HCT116 (cell line): ENCODE measurements at regions not wholly inside any gene's neighbourhood (a gene's known extent, or its start where the extent isn't known, plus 50 kb on each side); places are given as distances from the start of the nearest gene placed in this dataset.

ENCODE experiments used
- ATAC-seq: fragments of 200-7000 bp; cut with Tn5 transposase; 2 replicates; pipeline ENCODE4 v1.9.1; 2020; ENCODE audit warnings: mild to moderate bottlenecking, moderate library complexity
- BruUV-seq: library from RNA; stranded (reverse); fragments of 400-500 nt; replicated peaks from 2 replicates; lab custom pipeline; 2021; lab: Mats Ljungman, UMichigan
- CTCF ChIA-PET: fragments of 300-600 bp; sonication (Branson Sonifier 250); formaldehyde crosslinking; loops from one replicate; lab custom pipeline; 2021; ENCODE audit warnings: antibody characterized with exemption; lab: Charles Lee
- POLR2A ChIA-PET: fragments of 300-600, 350-600 bp; sonication (Branson Sonifier 250); formaldehyde crosslinking; loops from one replicate; lab custom pipeline; 2021; ENCODE audit warnings: antibody characterized with exemption; lab: Charles Lee
- RAD21 ChIA-PET, 2 experiments: fragments of 300-600 bp; sonication (Branson Sonifier 250); formaldehyde crosslinking; loops; one replicate each; lab custom pipeline; 2023; ENCODE audit warnings: low total read pairs in 2 of 2; ENCODE audit not compliant: uncharacterized antibody in 2 of 2, unreplicated experiment in 2 of 2, low non-redundant PET in 1 of 2; lab: Charles Lee
- DNase-seq: peaks from one replicate; pipeline ENCODE4 v3.0.0-alpha.2; 2010; ENCODE audit warnings: low read depth, low spot score
- H2AFZ ChIP-seq: fragments of 200-600 bp; shearing (Covaris generic), sonication (generic); 2 replicates; pipeline ENCODE4 v1.6.1; 2017; ENCODE audit warnings: low read depth, mixed run types, mixed read lengths, antibody characterized with exemption, low read length; ENCODE audit not compliant: poor library complexity, severe bottlenecking
- H3K27ac ChIP-seq: 2 replicates; pipeline ENCODE4 v1.5.1; 2012; ENCODE audit warnings: low read depth, low read length
- H3K27me3 ChIP-seq: fragments of 200-600 bp; sonication (generic); 2 replicates; pipeline ENCODE4 v1.6.1; 2016; ENCODE audit warnings: mixed run types, low read length, mixed read lengths; ENCODE audit not compliant: insufficient read depth
- H3K36me3 ChIP-seq, 2 experiments: fragments of 200-500 bp in 1 of 2; fragments of 200-600 bp in 1 of 2; sonication (Bioruptor generic) in 1 of 2; sonication (generic) in 1 of 2; 2 replicates each; pipeline versions ENCODE4 v1.5.1 to v1.6.1; 2014 to 2016; ENCODE audit warnings: low read length in 2 of 2, inconsistent platforms in 1 of 2, mixed read lengths in 1 of 2, mixed run types in 1 of 2; ENCODE audit not compliant: insufficient read depth in 2 of 2, control insufficient read depth in 1 of 2
- H3K4me1 ChIP-seq, 2 experiments: fragments of 200-600 bp in 1 of 2; sonication (generic) in 1 of 2; 2 replicates each; pipeline versions ENCODE4 v1.5.1 to v1.6.1; 2012 to 2017; ENCODE audit warnings: low read length in 2 of 2, inconsistent platforms in 1 of 2, mild to moderate bottlenecking in 1 of 2, mixed read lengths in 1 of 2, mixed run types in 1 of 2, moderate library complexity in 1 of 2; ENCODE audit not compliant: insufficient read depth in 2 of 2, control insufficient read depth in 1 of 2
- H3K4me2 ChIP-seq: fragments of 200-600 bp; sonication (generic); 2 replicates; pipeline ENCODE4 v1.6.1; 2017; ENCODE audit warnings: mixed run types, low read length, mixed read lengths
- H3K4me3 ChIP-seq, 2 experiments: fragments of 200-600 bp in 1 of 2; sonication (generic) in 1 of 2; replicated peaks in 1 of 2; 2 replicates each; pipeline ENCODE4 v1.5.1; 2011 to 2016; ENCODE audit warnings: low read length in 2 of 2, control low read depth in 1 of 2, low read depth in 1 of 2, mild to moderate bottlenecking in 1 of 2, mixed read lengths in 1 of 2, mixed run types in 1 of 2
- H3K79me2 ChIP-seq: fragments of 200-600 bp; sonication (generic); 2 replicates; pipeline ENCODE4 v1.6.1; 2017; ENCODE audit warnings: mild to moderate bottlenecking, mixed run types, low read length, moderate library complexity, mixed read lengths; ENCODE audit not compliant: insufficient read depth
- H3K9ac ChIP-seq: fragments of 200-600 bp; sonication (generic); 2 replicates; pipeline ENCODE4 v1.6.1; 2016; ENCODE audit warnings: low read length, mixed read lengths
- H3K9me2 ChIP-seq: fragments of 200-600 bp; sonication (generic), shearing (Covaris generic); 2 replicates; pipeline ENCODE4 v1.6.1; 2017; ENCODE audit warnings: mixed run types, mild to moderate bottlenecking, moderate library complexity; ENCODE audit not compliant: insufficient read depth
- H3K9me3 ChIP-seq, 2 experiments: fragments of 200-500 bp in 1 of 2; fragments of 200-600 bp in 1 of 2; sonication (Bioruptor generic) in 1 of 2; sonication (generic) in 1 of 2; 2 replicates each; pipeline ENCODE4 v1.6.1; 2014 to 2017; ENCODE audit warnings: low read length in 2 of 2, mixed read lengths in 2 of 2, inconsistent platforms in 1 of 2, low read depth in 1 of 2, mild to moderate bottlenecking in 1 of 2, mixed run types in 1 of 2, moderate library complexity in 1 of 2; ENCODE audit not compliant: control insufficient read depth in 1 of 2, insufficient read depth in 1 of 2
- H4K20me1 ChIP-seq: fragments of 200-600 bp; sonication (generic), shearing (Covaris generic); 2 replicates; pipeline ENCODE4 v1.6.1; 2017; ENCODE audit warnings: mixed run types, mild to moderate bottlenecking, moderate library complexity; ENCODE audit not compliant: insufficient read depth
- CTCF ChIP-seq, 3 experiments: fragments of 200-600 bp in 1 of 3; sonication (generic) in 1 of 3; IDR thresholded peaks in 2 of 3; conservative IDR thresholded peaks in 1 of 3; 2 replicates each; pipeline ENCODE4 v1.5.1; 2012 to 2017; ENCODE audit warnings: low read depth in 2 of 3, low read length in 2 of 3, antibody characterized with exemption in 1 of 3, borderline replicate concordance in 1 of 3, control low read depth in 1 of 3, mild to moderate bottlenecking in 1 of 3, mixed read lengths in 1 of 3, mixed run types in 1 of 3, moderate library complexity in 1 of 3; ENCODE audit not compliant: insufficient read depth in 1 of 3
- JUND ChIP-seq: IDR thresholded peaks from 2 replicates; pipeline ENCODE4 v1.6.1; 2012
- RAD21 ChIP-seq: IDR thresholded peaks from 2 replicates; pipeline ENCODE4 v1.6.1; 2012; ENCODE audit warnings: low read depth, mild to moderate bottlenecking
- YY1 ChIP-seq: IDR thresholded peaks from 2 replicates; pipeline ENCODE4 v1.6.1; 2011; ENCODE audit warnings: low read length, low read depth, moderate library complexity, mild to moderate bottlenecking; ENCODE audit not compliant: insufficient replicate concordance; ENCODE audit errors: extremely low read depth
- intact Hi-C: fragments of 100-400 bp; cut with micrococcal nuclease; formaldehyde crosslinking; loops from 2 replicates; pipeline ENCODE4 v1.10.0; 2022

- peaks cover 2 to 10% of the 10 kb centered on the region in 2 experiments; a peak in 3 of 4 replicates for H3K4me1 ChIP-seq
- peak overlapping the region; percentile 63 for H3K4me2 ChIP-seq
- no TSS peak for BruUV-seq
- ChIA-PET CTCF (interaction anchor here (1.1 to 3.8 kb wide), 4 partner anchors 9 to 64 kb away, joined by 3 to 40 read pairs (median 5); no protein-coding TSS in a partner anchor), RAD21 (no interaction called here)
- H4K20me1 ChIP-seq: no peaks in the 10 kb centered on the region
- H3K9me3 ChIP-seq: peaks cover 6 to 12% of the 10 kb centered on the region in 2 experiments; a peak in 2 of 4 replicates
- H3K27ac ChIP-seq: no peak overlapping the region
- no peaks in the 10 kb centered on the region for H3K27me3 ChIP-seq
- H3K9ac ChIP-seq: no peak overlapping the region
- H3K9me2 ChIP-seq: no peaks in the 10 kb centered on the region
- peak; percentile 79 for ATAC-seq
- peak overlapping the region; percentile 15 to 38; a peak in 2 of 4 replicates for H3K4me3 ChIP-seq
- TF ChIP-seq JUND: no peak
- TF ChIP-seq CTCF (IDR thresholded peaks at IDR 0.05 in 2 of 3, conservative IDR thresholded peaks at IDR 0.05 in 1 of 3; ENCODE audit: borderline replicate concordance in 1 of 3, insufficient read depth in 1 of 3, low read depth in 2 of 3, low read length in 2 of 3): peak; percentile 81 to 86 (median 82)
- peak; percentile 70 for TF ChIP-seq YY1
- peak; percentile 82 for TF ChIP-seq RAD21
- TF ChIP-seq, all 23 proteins: peak for 3
- Histone ChIP-seq H3K36me3 (no peaks in the 10 kb centered on the region), H2AFZ (peak overlapping the region; percentile 83), H3K79me2 (no peaks in the 10 kb centered on the region)
- POLR2A ChIA-PET: interaction anchor here (0.7 kb wide), 1 partner anchor 955 kb away, joined by 3 read pairs; no protein-coding TSS in a partner anchor
- intact Hi-C loops: loop anchor here (1.0 to 2.0 kb wide), 2 partner anchors 64 to 391 kb away; partner anchors contain the start of genes NMBR and VTA1
- peak; percentile 34 for DNase-seq
Measured at GRCh38 chr6:142537612-142538478, 236.0 kb downstream of the ADGRG6 start.
